SU-DHL-6 (cell line): ENCODE measurements at regions not wholly inside any gene's neighbourhood (a gene's known extent, or its start where the extent isn't known, plus 50 kb on each side); places are given as distances from the start of the nearest gene placed in this dataset.

Source experiments
- H2AFZ ChIP-seq: fragments of 200-600 bp; sonication (generic); 2 replicates; pipeline ENCODE4 v1.6.1; 2014; ENCODE audit warnings: low read depth, mild to moderate bottlenecking, moderate library complexity, mixed read lengths, antibody characterized with exemption, low read length; ENCODE audit not compliant: severe bottlenecking
- H3F3A ChIP-seq: fragments of 200-600 bp; shearing (Covaris generic); 2 replicates; pipeline ENCODE4 v1.6.0; 2016; ENCODE audit warnings: antibody characterized with exemption, mild to moderate bottlenecking; ENCODE audit not compliant: insufficient read depth
- H3K27ac ChIP-seq: fragments of 200-600 bp; sonication (generic); 2 replicates; pipeline ENCODE4 v1.5.1; 2016; ENCODE audit warnings: low read depth, mild to moderate bottlenecking, low read length, moderate library complexity, mixed read lengths
- H3K27me3 ChIP-seq: fragments of 200-600 bp; sonication (generic), shearing (Covaris generic); 2 replicates; pipeline ENCODE4 v1.6.0; 2014; ENCODE audit warnings: mild to moderate bottlenecking, low read length
- H3K36me3 ChIP-seq: fragments of 200-600 bp; sonication (generic); 2 replicates; pipeline ENCODE4 v1.6.1; 2014; ENCODE audit warnings: mild to moderate bottlenecking, low read length, mixed read lengths
- H3K4me2 ChIP-seq: fragments of 300-600, 200-600 bp; shearing (Covaris generic), sonication (generic); 2 replicates; pipeline ENCODE4 v1.6.0; 2014; ENCODE audit warnings: low read length, low read depth, mild to moderate bottlenecking; ENCODE audit not compliant: poor library complexity, severe bottlenecking
- H3K4me3 ChIP-seq: fragments of 200-600 bp; sonication (generic); 2 replicates; pipeline ENCODE4 v1.5.1; 2014; ENCODE audit warnings: antibody characterized with exemption, low read length, mild to moderate bottlenecking, mixed read lengths; ENCODE audit not compliant: insufficient read depth, poor library complexity, severe bottlenecking
- H3K79me2 ChIP-seq: fragments of 200-600 bp; sonication (generic); 2 replicates; pipeline ENCODE4 v1.6.1; 2014; ENCODE audit warnings: mild to moderate bottlenecking, low read length, moderate library complexity; ENCODE audit not compliant: insufficient read depth
- H3K9ac ChIP-seq: fragments of 200-600 bp; sonication (generic); 2 replicates; pipeline ENCODE4 v1.7.0; 2014; ENCODE audit warnings: mild to moderate bottlenecking, low read length
- H3K9me2 ChIP-seq: fragments of 200-600 bp; sonication (generic); replicated peaks from 2 replicates; pipeline ENCODE4 v1.6.1; 2014; ENCODE audit warnings: low read length; ENCODE audit not compliant: insufficient read depth
- H3K9me3 ChIP-seq: fragments of 200-600 bp; sonication (generic); 2 replicates; pipeline ENCODE4 v1.6.1; 2014; ENCODE audit warnings: low read length, mixed read lengths; ENCODE audit not compliant: insufficient read depth
- H4K20me1 ChIP-seq: fragments of 200-600 bp; sonication (generic); 2 replicates; pipeline ENCODE4 v1.6.1; 2014; ENCODE audit warnings: low read depth, mild to moderate bottlenecking, antibody characterized with exemption, low read length, moderate library complexity, mixed read lengths
- CTCF ChIP-seq: fragments of 200-600 bp; sonication (generic); IDR thresholded peaks from one replicate; pipeline ENCODE4 v1.5.1; 2017; ENCODE audit warnings: antibody characterized with exemption, mild to moderate bottlenecking, low read length, moderate library complexity; ENCODE audit not compliant: insufficient read depth, poor library complexity, severe bottlenecking
- EZH2phosphoT487 ChIP-seq: fragments of 200-600 bp; sonication (generic), shearing (Covaris generic); conservative IDR thresholded peaks from 2 replicates; pipeline ENCODE4 v1.6.1; 2018; ENCODE audit warnings: mild to moderate bottlenecking, antibody characterized with exemption, low read length, moderate library complexity, mixed read lengths

DNA sequence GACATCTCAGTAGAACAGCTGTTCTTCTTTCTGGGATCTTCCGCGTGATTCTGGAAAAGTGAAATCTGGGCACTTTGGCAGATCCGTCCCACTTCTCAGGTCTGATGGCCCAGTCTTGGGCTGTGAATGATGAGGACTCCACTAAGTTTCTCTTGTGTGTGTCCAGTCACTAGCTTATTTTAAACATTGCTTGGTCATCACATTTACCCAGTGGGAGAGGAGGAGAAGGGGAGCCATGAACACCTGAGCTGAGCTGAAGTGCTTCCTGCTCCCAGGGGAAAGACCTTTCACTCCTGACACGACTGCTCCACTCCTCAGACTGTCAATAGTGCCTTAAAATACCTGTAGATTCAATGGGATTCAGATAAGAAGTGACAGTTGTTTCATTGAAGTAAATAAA is 101.9 kb upstream of the SLC35F3 start:
- Histone ChIP-seq H3K79me2 (no peaks in the 10 kb centered on the region), H3K27me3 (no peaks in the 10 kb centered on the region), H3K4me2 (no peak overlapping the region), H3F3A (no peaks in the 10 kb centered on the region), H3K9me3 (no peaks in the 10 kb centered on the region), H2AFZ (no peak overlapping the region), H3K9me2 (no peaks in the 10 kb centered on the region), H3K9ac (no peak overlapping the region), H3K4me3 (no peak overlapping the region), H3K36me3 (no peaks in the 10 kb centered on the region), H4K20me1 (no peaks in the 10 kb centered on the region), H3K27ac (no peak overlapping the region)
- TF ChIP-seq EZH2phosphoT487 (no peak), CTCF (no peak)

GRCh38 chr1:233805786-233806185 is 98.7 kb upstream of the SLC35F3 start:
- no peak overlapping the region for H2AFZ ChIP-seq

GRCh38 chr1:233815357-233815756 is 89.1 kb upstream of the SLC35F3 start:
- Histone ChIP-seq H2AFZ (no peak overlapping the region), H4K20me1 (no peaks in the 10 kb centered on the region), H3K79me2 (no peaks in the 10 kb centered on the region), H3K27ac (no peak overlapping the region), H3K9me3 (no peaks in the 10 kb centered on the region), H3F3A (no peaks in the 10 kb centered on the region), H3K9me2 (no peaks in the 10 kb centered on the region), H3K4me2 (no peak overlapping the region), H3K36me3 (no peaks in the 10 kb centered on the region), H3K9ac (no peak overlapping the region), H3K4me3 (no peak overlapping the region), H3K27me3 (no peaks in the 10 kb centered on the region)
- TF ChIP-seq EZH2phosphoT487: no peak
- no peak for TF ChIP-seq CTCF

More at GRCh38 chr1:233805786-233806185, 98.7 kb upstream of the SLC35F3 start:
- Histone ChIP-seq H3K79me2 (no peaks in the 10 kb centered on the region), H3K36me3 (no peaks in the 10 kb centered on the region), H3K27me3 (no peaks in the 10 kb centered on the region), H3K4me2 (no peak overlapping the region), H4K20me1 (no peaks in the 10 kb centered on the region), H3F3A (no peaks in the 10 kb centered on the region), H3K4me3 (no peak overlapping the region), H3K9me3 (no peaks in the 10 kb centered on the region), H3K27ac (no peak overlapping the region), H3K9ac (no peak overlapping the region), H3K9me2 (no peaks in the 10 kb centered on the region)
- no peak for TF ChIP-seq CTCF
- TF ChIP-seq EZH2phosphoT487: no peak
